DOHH2 (cell line): ENCODE measurements at regions not wholly inside any gene's neighbourhood (a gene's known extent, or its start where the extent isn't known, plus 50 kb on each side); places are given as distances from the start of the nearest gene placed in this dataset.

Experiments used
- H3F3A ChIP-seq: fragments of 200-600 bp; sonication (generic), shearing (Covaris generic); 2 replicates; pipeline ENCODE4 v1.6.0; 2016; ENCODE audit warnings: antibody characterized with exemption, mild to moderate bottlenecking; ENCODE audit not compliant: control insufficient read depth, insufficient read depth
- H3K27ac ChIP-seq: fragments of 200-600 bp; sonication (generic); 2 replicates; pipeline ENCODE4 v1.5.1; 2014; ENCODE audit warnings: low read depth, mild to moderate bottlenecking, low read length, moderate library complexity
- H3K27me3 ChIP-seq: fragments of 200-600 bp; sonication (generic); 2 replicates; pipeline ENCODE4 v1.6.1; 2014; ENCODE audit warnings: mild to moderate bottlenecking, low read length, mixed read lengths; ENCODE audit not compliant: control insufficient read depth
- H3K36me3 ChIP-seq: fragments of 200-600 bp; sonication (generic); 2 replicates; pipeline ENCODE4 v1.6.1; 2014; ENCODE audit warnings: mild to moderate bottlenecking, low read length, moderate library complexity, mixed read lengths; ENCODE audit not compliant: control insufficient read depth
- H3K4me1 ChIP-seq: fragments of 200-600 bp; sonication (generic); 2 replicates; pipeline ENCODE4 v1.6.1; 2014; ENCODE audit warnings: mild to moderate bottlenecking, low read length, mixed read lengths; ENCODE audit not compliant: control insufficient read depth
- H3K4me2 ChIP-seq: fragments of 200-600 bp; sonication (generic); 2 replicates; pipeline ENCODE4 v1.6.0; 2014; ENCODE audit warnings: mild to moderate bottlenecking, low read length, moderate library complexity
- H3K4me3 ChIP-seq: fragments of 200-600 bp; sonication (generic); 2 replicates; pipeline ENCODE4 v1.5.1; 2014; ENCODE audit warnings: mild to moderate bottlenecking, low read length, mixed read lengths
- H3K79me2 ChIP-seq: fragments of 200-600 bp; sonication (generic); 2 replicates; pipeline ENCODE4 v1.6.1; 2014; ENCODE audit warnings: mild to moderate bottlenecking, low read length, mixed read lengths; ENCODE audit not compliant: control insufficient read depth
- H3K9me2 ChIP-seq: fragments of 200-600 bp; sonication (generic); replicated peaks from 2 replicates; pipeline ENCODE4 v1.6.1; 2014; ENCODE audit warnings: mild to moderate bottlenecking, low read length, mixed read lengths; ENCODE audit not compliant: control insufficient read depth
- H3K9me3 ChIP-seq: fragments of 200-600 bp; sonication (generic); 2 replicates; pipeline ENCODE4 v1.6.1; 2014; ENCODE audit warnings: antibody characterized with exemption, low read length, mixed read lengths; ENCODE audit not compliant: control insufficient read depth, insufficient read depth
- H4K20me1 ChIP-seq: fragments of 200-600 bp; sonication (generic); 2 replicates; pipeline ENCODE4 v1.6.0; 2014; ENCODE audit warnings: low read depth, mild to moderate bottlenecking, antibody characterized with exemption, low read length, moderate library complexity; ENCODE audit not compliant: control insufficient read depth, insufficient read depth
- EZH2phosphoT487 ChIP-seq: fragments of 200-600 bp; sonication (generic); IDR thresholded peaks from 2 replicates; pipeline ENCODE4 v1.6.1; 2017; ENCODE audit warnings: borderline replicate concordance, mild to moderate bottlenecking, antibody characterized with exemption, low read length, moderate library complexity, mixed read lengths
- TF ChIP-seq, protein P1 (sequence below): fragments of 200-600 bp; sonication (generic); IDR thresholded peaks from one replicate; pipeline ENCODE4 v1.5.1; 2014; ENCODE audit warnings: antibody characterized with exemption, mild to moderate bottlenecking, low read depth, low read length; ENCODE audit not compliant: poor library complexity, severe bottlenecking

DNA sequence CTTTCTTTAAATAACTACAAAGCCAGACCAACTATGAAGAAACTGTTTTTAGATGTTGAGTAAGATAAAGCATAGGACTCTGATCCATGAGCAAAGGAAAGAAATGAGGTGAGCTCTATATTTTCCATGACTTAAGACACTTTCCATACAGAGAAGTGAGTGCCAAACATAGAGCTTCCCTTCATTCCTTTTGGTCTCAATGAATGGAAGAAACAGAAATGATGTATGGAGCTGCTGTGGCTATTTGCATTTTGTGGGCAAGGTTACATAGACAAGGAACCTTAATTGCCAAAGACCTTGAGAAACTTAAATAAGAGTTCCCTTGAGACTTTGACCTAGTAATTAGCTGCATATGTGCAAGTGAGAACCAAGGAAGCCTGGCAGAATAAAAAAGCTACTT, 1152.2 kb downstream of the XPNPEP1 start:
- TF ChIP-seq, protein P1, sequence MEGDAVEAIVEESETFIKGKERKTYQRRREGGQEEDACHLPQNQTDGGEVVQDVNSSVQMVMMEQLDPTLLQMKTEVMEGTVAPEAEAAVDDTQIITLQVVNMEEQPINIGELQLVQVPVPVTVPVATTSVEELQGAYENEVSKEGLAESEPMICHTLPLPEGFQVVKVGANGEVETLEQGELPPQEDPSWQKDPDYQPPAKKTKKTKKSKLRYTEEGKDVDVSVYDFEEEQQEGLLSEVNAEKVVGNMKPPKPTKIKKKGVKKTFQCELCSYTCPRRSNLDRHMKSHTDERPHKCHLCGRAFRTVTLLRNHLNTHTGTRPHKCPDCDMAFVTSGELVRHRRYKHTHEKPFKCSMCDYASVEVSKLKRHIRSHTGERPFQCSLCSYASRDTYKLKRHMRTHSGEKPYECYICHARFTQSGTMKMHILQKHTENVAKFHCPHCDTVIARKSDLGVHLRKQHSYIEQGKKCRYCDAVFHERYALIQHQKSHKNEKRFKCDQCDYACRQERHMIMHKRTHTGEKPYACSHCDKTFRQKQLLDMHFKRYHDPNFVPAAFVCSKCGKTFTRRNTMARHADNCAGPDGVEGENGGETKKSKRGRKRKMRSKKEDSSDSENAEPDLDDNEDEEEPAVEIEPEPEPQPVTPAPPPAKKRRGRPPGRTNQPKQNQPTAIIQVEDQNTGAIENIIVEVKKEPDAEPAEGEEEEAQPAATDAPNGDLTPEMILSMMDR: no peak
- no peak for TF ChIP-seq EZH2phosphoT487
- Histone ChIP-seq H4K20me1 (no peaks in the 10 kb centered on the region), H3K27me3 (no peaks in the 10 kb centered on the region), H3K4me1 (no peaks in the 10 kb centered on the region), H3K9me2 (no peaks in the 10 kb centered on the region), H3K9me3 (no peaks in the 10 kb centered on the region), H3K4me3 (no peak overlapping the region), H3K79me2 (no peaks in the 10 kb centered on the region), H3K4me2 (no peak overlapping the region), H3K36me3 (no peaks in the 10 kb centered on the region), H3K27ac (no peak overlapping the region), H3F3A (no peaks in the 10 kb centered on the region)

DNA sequence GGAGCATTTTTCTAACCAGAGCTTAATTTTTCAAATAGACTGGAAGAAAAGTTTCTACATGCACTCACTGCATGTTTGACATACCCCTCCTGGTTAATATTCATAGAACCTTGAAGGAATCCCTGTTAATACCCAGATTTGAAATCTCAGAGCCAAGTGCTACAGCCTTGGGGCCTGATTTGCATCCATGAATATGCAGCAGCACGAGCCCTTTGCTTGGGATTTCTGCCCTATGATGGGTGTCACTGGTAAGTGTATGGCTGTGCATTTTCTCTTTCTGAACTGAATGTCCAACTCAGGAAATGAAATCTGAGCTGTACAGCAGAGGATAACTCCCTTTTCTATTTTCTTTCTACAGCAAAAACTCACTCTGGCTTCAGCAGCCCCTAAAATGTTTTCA, 1157.5 kb downstream of the XPNPEP1 start:
- Histone ChIP-seq H3K4me2 (no peak overlapping the region), H3K79me2 (no peaks in the 10 kb centered on the region), H4K20me1 (no peaks in the 10 kb centered on the region), H3K4me3 (no peak overlapping the region), H3K9me3 (no peaks in the 10 kb centered on the region), H3K9me2 (no peaks in the 10 kb centered on the region), H3K27me3 (no peaks in the 10 kb centered on the region), H3K36me3 (no peaks in the 10 kb centered on the region), H3F3A (no peaks in the 10 kb centered on the region), H3K27ac (no peak overlapping the region), H3K4me1 (no peaks in the 10 kb centered on the region)
- TF ChIP-seq, protein P1: no peak
- TF ChIP-seq EZH2phosphoT487: no peak

DNA sequence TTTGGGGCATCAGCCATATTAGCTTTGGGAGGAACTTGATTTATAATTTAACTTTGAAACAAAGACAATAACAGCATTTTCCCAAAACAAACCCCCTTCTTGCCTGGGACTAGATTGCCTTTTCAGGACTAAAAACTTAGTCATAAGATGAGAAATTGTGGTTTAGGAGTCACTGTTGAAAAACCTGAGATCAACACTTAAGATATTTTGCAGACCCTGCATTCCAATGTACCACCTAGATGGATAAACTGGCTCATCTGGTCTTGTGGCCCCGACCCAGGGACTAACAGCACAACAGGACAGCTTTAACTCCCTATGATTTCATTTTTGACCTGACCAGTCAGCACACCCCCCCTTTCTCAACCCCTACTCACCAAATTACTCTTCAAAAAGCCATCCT, 1165.4 kb downstream of the XPNPEP1 start:
- no peaks in the 10 kb centered on the region for H3K4me1 ChIP-seq
- H3K79me2 ChIP-seq: no peaks in the 10 kb centered on the region

More for the DNA sequence above, 1165.4 kb downstream of the XPNPEP1 start:
- H3K4me3 ChIP-seq: no peak overlapping the region
- H3F3A ChIP-seq: no peaks in the 10 kb centered on the region
- H3K27ac ChIP-seq: no peak overlapping the region
- H3K9me3 ChIP-seq: no peaks in the 10 kb centered on the region
- H3K27me3 ChIP-seq: no peaks in the 10 kb centered on the region
- no peak for TF ChIP-seq EZH2phosphoT487
- TF ChIP-seq, protein P1: no peak
- no peaks in the 10 kb centered on the region for H3K9me2 ChIP-seq
- no peak overlapping the region for H3K4me2 ChIP-seq
- H4K20me1 ChIP-seq: no peaks in the 10 kb centered on the region
- no peaks in the 10 kb centered on the region for H3K36me3 ChIP-seq
